K562 (cell line): ENCODE measurements at regions not wholly inside any gene's neighbourhood (a gene's known extent, or its start where the extent isn't known, plus 50 kb on each side); places are given as distances from the start of the nearest gene placed in this dataset.

Source experiments
- ATAC-seq: fragments of 200-7000 bp; cut with Tn5 transposase; 3 replicates; pipeline ENCODE4 v1.9.1; 2020; ENCODE audit warnings: moderate library complexity
- BruUV-seq: library from RNA; stranded (reverse); fragments of 400-500 nt; replicated peaks from 2 replicates; lab custom pipeline; 2021; lab: Mats Ljungman, UMichigan
- CTCF ChIA-PET: fragments of 300-600 bp; formaldehyde crosslinking; extraction: SDS; loops from one replicate; lab custom pipeline; 2021; ENCODE audit warnings: low intra/inter-chr PET ratio; lab: Yijun Ruan, JAX
- POLR2A ChIA-PET: fragments of 300-600, 350-650 bp; sonication (Branson Sonifier 250); formaldehyde crosslinking; extraction: SDS; loops from one replicate; lab custom pipeline; 2021; ENCODE audit warnings: antibody characterized with exemption, inconsistent platforms; lab: Yijun Ruan, JAX
- DNase-seq, 4 experiments: peaks; one replicate each; pipeline versions ENCODE4 v3.0.0 to v3.0.0-alpha.2; 2011 to 2018; ENCODE audit warnings: low spot score in 3 of 4, mixed read lengths in 3 of 4; ENCODE audit errors: extremely low read depth in 1 of 4
- FAIRE-seq: peaks from 2 replicates; lab custom pipeline; 2011; peaks lifted over from hg19 to GRCh38; lab: Jason Lieb, UNC
- H2AFZ ChIP-seq: 2 replicates; pipeline ENCODE4 v1.6.0; 2011; ENCODE audit warnings: low read depth, low read length, control low read depth, inconsistent platforms
- H3K27ac ChIP-seq: fragments of 200-600 bp; 3 replicates; pipeline ENCODE4 v1.8.0; 2011; ENCODE audit warnings: low read depth, mild to moderate bottlenecking, control low read depth, inconsistent platforms, low read length, moderate library complexity, mixed read lengths; ENCODE audit errors: extremely low read depth
- H3K27me3 ChIP-seq, 2 experiments: fragments of 300-600 bp in 1 of 2; 2 replicates in 1 of 2; 3 replicates in 1 of 2; pipeline versions ENCODE4 v1.6.0 to v1.8.0; 2011; ENCODE audit warnings: inconsistent platforms in 2 of 2, low read length in 2 of 2, mild to moderate bottlenecking in 1 of 2, mixed read lengths in 1 of 2, moderate library complexity in 1 of 2; ENCODE audit not compliant: control insufficient read depth in 2 of 2, insufficient read depth in 2 of 2
- H3K36me3 ChIP-seq: fragments of 300-600 bp; 3 replicates; pipeline ENCODE4 v1.8.0; 2011; ENCODE audit warnings: mild to moderate bottlenecking, low read length, inconsistent platforms; ENCODE audit not compliant: control insufficient read depth, insufficient read depth
- H3K4me1 ChIP-seq, 2 experiments: fragments of 200-600 bp in 1 of 2; replicated peaks in 1 of 2; 2 replicates in 1 of 2; 3 replicates in 1 of 2; pipeline versions ENCODE4 v1.5.1 to v1.8.0; 2011; ENCODE audit warnings: inconsistent platforms in 2 of 2, low read length in 2 of 2, mild to moderate bottlenecking in 1 of 2, mixed read lengths in 1 of 2, moderate library complexity in 1 of 2; ENCODE audit not compliant: control insufficient read depth in 2 of 2, insufficient read depth in 2 of 2
- H3K4me2 ChIP-seq: 2 replicates; pipeline ENCODE4 v1.6.1; 2011; ENCODE audit warnings: low read length, control low read depth, inconsistent platforms, mixed read lengths; ENCODE audit not compliant: insufficient read depth
- H3K4me3 ChIP-seq: fragments of 200-600 bp; sonication (generic), shearing (Covaris generic); 2 replicates; pipeline ENCODE4 v1.5.1; 2016; ENCODE audit warnings: control low read depth, inconsistent platforms
- H3K79me2 ChIP-seq: fragments of 200-600 bp; 3 replicates; pipeline ENCODE4 v1.8.0; 2011; ENCODE audit warnings: low read length, inconsistent platforms; ENCODE audit not compliant: control insufficient read depth, insufficient read depth
- H3K9ac ChIP-seq, 2 experiments: 2 replicates each; pipeline versions ENCODE4 v1.6.0 to v1.6.1; 2011; ENCODE audit warnings: low read depth in 2 of 2, low read length in 2 of 2, control low read depth in 1 of 2, inconsistent platforms in 1 of 2, mild to moderate bottlenecking in 1 of 2, mixed read lengths in 1 of 2; ENCODE audit not compliant: insufficient read depth in 1 of 2
- H3K9me1 ChIP-seq: one replicate; pipeline ENCODE4 v1.6.0; 2011; ENCODE audit warnings: inconsistent platforms, mild to moderate bottlenecking, low read length, moderate library complexity; ENCODE audit not compliant: control insufficient read depth, insufficient read depth
- H3K9me3 ChIP-seq: replicated peaks from 2 replicates; pipeline ENCODE4 v1.5.1; 2011; ENCODE audit warnings: low read depth, low read length, inconsistent platforms; ENCODE audit not compliant: control insufficient read depth, insufficient read depth
- H4K20me1 ChIP-seq: replicated peaks from 2 replicates; pipeline ENCODE4 v1.6.1; 2011; ENCODE audit warnings: low read length, inconsistent platforms, mixed read lengths; ENCODE audit not compliant: control insufficient read depth, insufficient read depth
- BRF1 ChIP-seq: IDR thresholded peaks from 3 replicates; pipeline ENCODE4 v1.6.1; 2011; ENCODE audit warnings: borderline replicate concordance, mild to moderate bottlenecking; ENCODE audit not compliant: insufficient read length; ENCODE audit errors: extremely low read depth
- E2F6 ChIP-seq, 2 experiments: IDR thresholded peaks; 2 replicates each; pipeline ENCODE4 v1.6.1; 2011; ENCODE audit warnings: borderline replicate concordance in 1 of 2, control low read depth in 1 of 2, low read depth in 1 of 2, low read length in 1 of 2, mild to moderate bottlenecking in 1 of 2, mixed read lengths in 1 of 2, moderate library complexity in 1 of 2; ENCODE audit not compliant: insufficient read depth in 1 of 2, insufficient read length in 1 of 2, poor library complexity in 1 of 2, severe bottlenecking in 1 of 2; ENCODE audit errors: extremely low read depth in 1 of 2
- ELF1 ChIP-seq: fragments of 200-800 bp; sonication (Bioruptor generic); IDR thresholded peaks from 2 replicates; pipeline ENCODE4 v1.6.1; 2016; ENCODE audit warnings: missing genetic modification characterization, missing compliant biosample characterization
- HMG20A ChIP-seq: fragments of 450-650 bp; formaldehyde crosslinking; conservative IDR thresholded peaks from 2 replicates; pipeline ENCODE4 v1.4.0; 2020; ENCODE audit warnings: mild to moderate bottlenecking, mixed read lengths
- KAT2B ChIP-seq: IDR thresholded peaks from one replicate; pipeline ENCODE4 v1.6.1; 2012; ENCODE audit warnings: low read depth, mild to moderate bottlenecking, control low read depth, inconsistent platforms, low read length, moderate library complexity
- KLF10 ChIP-seq: fragments of 250-450 bp; sonication (Bioruptor Pico); IDR thresholded peaks from 2 replicates; pipeline ENCODE4 v1.6.1; 2021; ENCODE audit warnings: matching md5 sums
- L3MBTL2 ChIP-seq: fragments of 450-650 bp; IDR thresholded peaks from 2 replicates; pipeline ENCODE4 v1.6.1; 2016; ENCODE audit warnings: mild to moderate bottlenecking, moderate library complexity
- PHF21A ChIP-seq: fragments of 450-650 bp; IDR thresholded peaks from 2 replicates; pipeline ENCODE4 v1.6.1; 2017; ENCODE audit warnings: low read depth, borderline replicate concordance
- RBM14 ChIP-seq: fragments of 200-400 bp; formaldehyde crosslinking; IDR thresholded peaks from 2 replicates; pipeline ENCODE4 v1.6.1; 2018; ENCODE audit warnings: low read depth, mild to moderate bottlenecking, low read length, moderate library complexity, borderline replicate concordance; ENCODE audit not compliant: insufficient read depth
- RCOR1 ChIP-seq, 2 experiments: IDR thresholded peaks; 2 replicates each; pipeline ENCODE4 v1.6.1; 2012; ENCODE audit warnings: low read depth in 2 of 2, low read length in 2 of 2, borderline replicate concordance in 1 of 2, improper control_type of control experiment in 1 of 2
- SMC3 ChIP-seq: conservative IDR thresholded peaks from 2 replicates; pipeline ENCODE4 v1.6.1; 2011; ENCODE audit warnings: low read depth, low read length, improper control_type of control experiment; ENCODE audit not compliant: insufficient read depth
- STAT5B ChIP-seq: fragments of 250-450 bp; sonication (Bioruptor Pico); IDR thresholded peaks from 2 replicates; pipeline ENCODE4 v1.8.0; 2021; ENCODE audit warnings: mild to moderate bottlenecking, inconsistent platforms
- TCFL5 ChIP-seq: fragments of 250-450 bp; sonication (Bioruptor Pico); conservative IDR thresholded peaks from 2 replicates; pipeline ENCODE4 v1.6.1; 2021; ENCODE audit warnings: mild to moderate bottlenecking, moderate library complexity, matching md5 sums
- XRCC5 ChIP-seq: fragments of 200-400 bp; formaldehyde crosslinking; IDR thresholded peaks from 2 replicates; pipeline ENCODE4 v1.6.1; 2017; ENCODE audit warnings: low read depth, mild to moderate bottlenecking, low read length
- ZNF253 ChIP-seq: fragments of 250-450 bp; sonication (Bioruptor Pico); conservative IDR thresholded peaks from 2 replicates; pipeline ENCODE4 v1.6.1; 2021; ENCODE audit warnings: mild to moderate bottlenecking
- WGBS: fragments of 100-300 bp; shearing (Covaris generic); methylation state at CpG from one replicate; pipeline ENCODE4 v1.1.6; 2016; ENCODE audit warnings: low coverage, mixed read lengths; ENCODE audit not compliant: insufficient coverage; ENCODE audit errors: missing lambda C conversion rate; 5-methylcytosine and 5-hydroxymethylcytosine counted together
- in situ Hi-C: fragments of 300-500 bp; cut with MboI; formaldehyde crosslinking; loops from 4 replicates; pipeline ENCODE4 v1.15.0; 2018; ENCODE audit warnings: inconsistent platforms, mixed read lengths
- intact Hi-C: fragments of 100-400 bp; cut with micrococcal nuclease; formaldehyde crosslinking; loops from 2 replicates; pipeline ENCODE4 v1.14.2; 2022

GRCh38 chr18:78789850-78790249, 189.8 kb upstream of the SALL3 start (continued):
- TF ChIP-seq BRF1: no peak
- TF ChIP-seq E2F6 (IDR thresholded peaks at IDR 0.05; ENCODE audit: borderline replicate concordance in 1 of 2, extremely low read depth in 1 of 2, insufficient read depth in 1 of 2, insufficient read length in 1 of 2, low read depth in 1 of 2, low read length in 1 of 2, poor library complexity in 1 of 2, severe bottlenecking in 1 of 2): no peak

- no peak overlapping the region for H2AFZ ChIP-seq
- ATAC-seq: no peak
- no peak overlapping the region for H3K9ac ChIP-seq
- DNase-seq: no peak
- H3K27ac ChIP-seq: no peak overlapping the region
- no peaks in the 10 kb centered on the region for H4K20me1 ChIP-seq
- H3K4me2 ChIP-seq: no peak overlapping the region
- H3K4me3 ChIP-seq: no peak overlapping the region
- H3K36me3 ChIP-seq: no peaks in the 10 kb centered on the region
- peaks cover 0 to 24% of the 10 kb centered on the region in 2 experiments; a peak in 2 of 5 replicates for H3K27me3 ChIP-seq
- no peak for FAIRE-seq
- POLR2A ChIA-PET: no interaction called here
- no peaks in the 10 kb centered on the region for H3K79me2 ChIP-seq
- TF ChIP-seq RBM14 (no peak), KAT2B (no peak), XRCC5 (no peak), TCFL5 (CRISPR knock-in tag) (no peak), PHF21A (no peak), STAT5B (CRISPR knock-in tag) (no peak), KLF10 (no peak), ELF1 (tag) (no peak), SMC3 (no peak), L3MBTL2 (no peak), HMG20A (CRISPR knock-in tag) (no peak), ZNF253 (CRISPR knock-in tag) (no peak), RCOR1 (IDR thresholded peaks at IDR 0.05; ENCODE audit: borderline replicate concordance in 1 of 2, low read depth in 2 of 2, low read length in 2 of 2) (no peak)
- TF ChIP-seq, all 486 proteins: peak for 0
- in situ Hi-C loops: no loop called here
- intact Hi-C loops: no loop called here
- CTCF ChIA-PET: no interaction called here
- no peaks in the 10 kb centered on the region; a peak in 1 of 5 replicates for H3K4me1 ChIP-seq
- BruUV-seq: no TSS peak
- H3K9me1 ChIP-seq: no peaks in the 10 kb centered on the region
- 0% methylated on average over 5 of the region's 6 CpGs for WGBS
- H3K9me3 ChIP-seq: no peaks in the 10 kb centered on the region
These were observed 189.1 kb upstream of the SALL3 start for GRCh38 chr18:78790511-78790910.
